ENCODE measurements at regions not wholly inside any gene's neighbourhood (a gene's known extent, or its start where the extent isn't known, plus 50 kb on each side); places are given as distances from the start of the nearest gene placed in this dataset.

DNA sequence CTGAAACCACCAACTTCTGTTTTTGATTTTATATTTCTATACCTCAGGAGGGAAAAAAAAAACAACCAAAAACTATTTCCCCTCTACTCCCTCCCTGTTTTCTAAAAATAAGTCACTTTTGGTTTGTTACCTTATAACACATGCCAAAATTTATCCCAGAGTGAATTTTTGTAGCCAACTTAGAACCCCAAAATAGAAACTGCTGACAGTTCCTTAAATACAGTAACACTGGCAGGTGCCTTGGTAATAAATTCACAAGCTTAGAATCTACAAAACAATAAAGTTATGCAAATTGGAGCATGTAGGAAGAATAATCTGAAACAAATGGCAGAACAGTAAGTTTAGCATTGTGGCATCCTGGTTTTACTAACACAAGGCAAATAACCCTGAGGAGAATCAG lies 165.0 kb upstream of the HDAC9 start:
- no peaks in the 10 kb centered on the region for H3K9me3 ChIP-seq (ENCODE audit: insufficient read depth, low read depth, low read length)
- H3K4me2 ChIP-seq (ENCODE audit: low read depth, low read length, poor library complexity, severe bottlenecking), result peak overlapping the region; percentile 16
- H3K9ac ChIP-seq (ENCODE audit: low read depth, low read length, poor library complexity, severe bottlenecking), result no peak overlapping the region
- no peak overlapping the region for H3K4me3 ChIP-seq (ENCODE audit: low read length, poor library complexity, severe bottlenecking)
- no peaks in the 10 kb centered on the region; the same call in 1 of the 2 replicates for H3K36me3 ChIP-seq (ENCODE audit: insufficient read depth, low read length)
- peaks cover 12% of the 10 kb centered on the region for H3K4me1 ChIP-seq (ENCODE audit: insufficient read depth, low read length, poor library complexity, severe bottlenecking)
- no peaks in the 10 kb centered on the region for H4K20me1 ChIP-seq (ENCODE audit: insufficient read depth, low read length, poor library complexity, severe bottlenecking)
- no peak overlapping the region for H2AFZ ChIP-seq (ENCODE audit: low read length)
- peaks cover 82% of the 10 kb centered on the region for H3K79me2 ChIP-seq (ENCODE audit: insufficient read depth, low read length)
- no peaks in the 10 kb centered on the region for H3K27me3 ChIP-seq (ENCODE audit: insufficient read depth, low read length, poor library complexity, severe bottlenecking)
- H3K9me2 ChIP-seq (replicated peaks; ENCODE audit: low read depth, low read length), result no peaks in the 10 kb centered on the region
- TF ChIP-seq EZH2phosphoT487 (IDR thresholded peaks at IDR 0.05; ENCODE audit: borderline replicate concordance), result no peak
- TF ChIP-seq, protein P1, sequence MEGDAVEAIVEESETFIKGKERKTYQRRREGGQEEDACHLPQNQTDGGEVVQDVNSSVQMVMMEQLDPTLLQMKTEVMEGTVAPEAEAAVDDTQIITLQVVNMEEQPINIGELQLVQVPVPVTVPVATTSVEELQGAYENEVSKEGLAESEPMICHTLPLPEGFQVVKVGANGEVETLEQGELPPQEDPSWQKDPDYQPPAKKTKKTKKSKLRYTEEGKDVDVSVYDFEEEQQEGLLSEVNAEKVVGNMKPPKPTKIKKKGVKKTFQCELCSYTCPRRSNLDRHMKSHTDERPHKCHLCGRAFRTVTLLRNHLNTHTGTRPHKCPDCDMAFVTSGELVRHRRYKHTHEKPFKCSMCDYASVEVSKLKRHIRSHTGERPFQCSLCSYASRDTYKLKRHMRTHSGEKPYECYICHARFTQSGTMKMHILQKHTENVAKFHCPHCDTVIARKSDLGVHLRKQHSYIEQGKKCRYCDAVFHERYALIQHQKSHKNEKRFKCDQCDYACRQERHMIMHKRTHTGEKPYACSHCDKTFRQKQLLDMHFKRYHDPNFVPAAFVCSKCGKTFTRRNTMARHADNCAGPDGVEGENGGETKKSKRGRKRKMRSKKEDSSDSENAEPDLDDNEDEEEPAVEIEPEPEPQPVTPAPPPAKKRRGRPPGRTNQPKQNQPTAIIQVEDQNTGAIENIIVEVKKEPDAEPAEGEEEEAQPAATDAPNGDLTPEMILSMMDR (conservative IDR thresholded peaks at IDR 0.05; ENCODE audit: low read length), result no peak
- no peaks in the 10 kb centered on the region for H3F3A ChIP-seq (ENCODE audit: low read depth)

DNA sequence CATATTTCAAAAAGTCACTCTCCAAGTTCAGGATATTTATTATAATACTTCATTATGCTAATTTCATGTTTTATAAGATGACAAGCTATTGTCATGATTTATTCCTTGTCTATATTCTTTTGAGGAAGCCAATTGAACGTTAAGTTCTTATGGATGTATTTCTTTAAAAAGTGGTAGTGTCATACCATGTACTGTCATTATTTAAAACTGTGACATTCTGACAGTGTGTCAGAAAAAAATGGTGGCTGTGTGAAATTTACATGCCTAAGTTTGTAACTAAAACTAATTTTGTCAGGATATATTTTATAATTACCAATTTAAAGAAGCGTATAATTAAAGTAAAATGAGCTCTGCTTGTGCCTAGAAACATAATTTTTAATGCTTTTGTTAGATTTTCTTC lies 158.9 kb upstream of the HDAC9 start:
- H3K27me3 ChIP-seq (ENCODE audit: insufficient read depth, low read length, poor library complexity, severe bottlenecking), result no peaks in the 10 kb centered on the region
- peak overlapping the region; percentile 23 for H3K4me2 ChIP-seq (ENCODE audit: low read depth, low read length, poor library complexity, severe bottlenecking)
- TF ChIP-seq EZH2phosphoT487 (IDR thresholded peaks at IDR 0.05; ENCODE audit: borderline replicate concordance), result no peak
- TF ChIP-seq, protein P1 (conservative IDR thresholded peaks at IDR 0.05; ENCODE audit: low read length), result no peak
- H3K9ac ChIP-seq (ENCODE audit: low read depth, low read length, poor library complexity, severe bottlenecking), result no peak overlapping the region
- H3K9me3 ChIP-seq (ENCODE audit: insufficient read depth, low read depth, low read length), result peaks cover 19% of the 10 kb centered on the region
- peaks cover 9% of the 10 kb centered on the region for H3K36me3 ChIP-seq (ENCODE audit: insufficient read depth, low read length)
- H3F3A ChIP-seq (ENCODE audit: low read depth), result no peaks in the 10 kb centered on the region
- peaks cover 12% of the 10 kb centered on the region for H3K4me1 ChIP-seq (ENCODE audit: insufficient read depth, low read length, poor library complexity, severe bottlenecking)
- no peaks in the 10 kb centered on the region for H3K9me2 ChIP-seq (replicated peaks; ENCODE audit: low read depth, low read length)
- peaks cover 86% of the 10 kb centered on the region for H3K79me2 ChIP-seq (ENCODE audit: insufficient read depth, low read length)
- peaks cover 4% of the 10 kb centered on the region for H4K20me1 ChIP-seq (ENCODE audit: insufficient read depth, low read length, poor library complexity, severe bottlenecking)
- no peak overlapping the region for H2AFZ ChIP-seq (ENCODE audit: low read length)
- no peak overlapping the region for H3K4me3 ChIP-seq (ENCODE audit: low read length, poor library complexity, severe bottlenecking)

DNA sequence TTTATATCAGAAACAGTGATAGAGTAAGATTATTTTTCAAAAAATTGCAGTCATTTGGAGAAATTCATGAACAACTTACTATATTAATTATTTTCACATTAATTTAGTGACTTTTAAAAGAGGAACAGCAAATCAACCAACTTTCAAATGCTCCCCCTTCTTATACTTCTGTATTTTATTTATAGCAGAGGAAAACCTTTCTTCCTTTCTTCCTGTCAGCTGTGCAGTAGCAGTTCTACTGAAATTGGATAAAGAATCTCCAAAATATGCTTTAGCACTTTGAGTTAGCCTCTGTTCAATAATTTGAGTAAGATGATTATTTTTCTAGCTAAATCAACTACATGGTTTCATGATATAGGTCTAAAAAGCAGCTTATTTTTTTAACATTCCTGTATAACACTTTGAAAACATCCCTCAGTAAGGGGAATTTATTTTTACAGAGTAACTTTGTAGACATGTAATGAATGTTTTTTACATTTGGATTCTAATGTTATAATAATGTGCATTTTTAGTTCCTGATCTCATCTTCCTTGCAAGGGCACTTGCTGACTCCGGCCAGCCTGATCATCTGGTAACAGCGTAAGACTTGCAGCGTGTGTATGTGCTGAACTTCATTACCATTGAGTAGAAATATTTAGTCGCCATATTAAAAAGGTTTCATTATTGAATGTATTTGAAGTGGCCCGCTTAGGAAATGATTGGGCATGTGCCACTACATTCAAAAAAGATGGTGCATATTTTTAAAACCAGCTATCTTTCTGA lies 158.3 kb upstream of the HDAC9 start:
- peak overlapping the region; percentile 23 for H3K4me2 ChIP-seq (ENCODE audit: low read depth, low read length, poor library complexity, severe bottlenecking)
- TF ChIP-seq EZH2phosphoT487 (IDR thresholded peaks at IDR 0.05; ENCODE audit: borderline replicate concordance), result no peak
- H3K27me3 ChIP-seq (ENCODE audit: insufficient read depth, low read length, poor library complexity, severe bottlenecking), result no peaks in the 10 kb centered on the region
- peaks cover 9% of the 10 kb centered on the region for H3K36me3 ChIP-seq (ENCODE audit: insufficient read depth, low read length)
- peaks cover 12% of the 10 kb centered on the region for H3K4me1 ChIP-seq (ENCODE audit: insufficient read depth, low read length, poor library complexity, severe bottlenecking)
- peaks cover 86% of the 10 kb centered on the region for H3K79me2 ChIP-seq (ENCODE audit: insufficient read depth, low read length)
- H3K9me3 ChIP-seq (ENCODE audit: insufficient read depth, low read depth, low read length), result peaks cover 20% of the 10 kb centered on the region
- no peak overlapping the region for H3K4me3 ChIP-seq (ENCODE audit: low read length, poor library complexity, severe bottlenecking)
- H3K9ac ChIP-seq (ENCODE audit: low read depth, low read length, poor library complexity, severe bottlenecking), result no peak overlapping the region
- no peaks in the 10 kb centered on the region for H3F3A ChIP-seq (ENCODE audit: low read depth)
- H2AFZ ChIP-seq (ENCODE audit: low read length), result no peak overlapping the region
- peaks cover 4% of the 10 kb centered on the region for H4K20me1 ChIP-seq (ENCODE audit: insufficient read depth, low read length, poor library complexity, severe bottlenecking)
- H3K9me2 ChIP-seq (replicated peaks; ENCODE audit: low read depth, low read length), result no peaks in the 10 kb centered on the region
